Erythroblast (primary cell): ENCODE measurements at regions not wholly inside any gene's neighbourhood (a gene's known extent, or its start where the extent isn't known, plus 50 kb on each side); places are given as distances from the start of the nearest gene placed in this dataset.

Source experiments
- GATA1 ChIP-seq: IDR thresholded peaks from 2 replicates; pipeline ENCODE4 v1.6.1; 2011; ENCODE audit warnings: low read depth, mild to moderate bottlenecking, control low read depth, low read length, moderate library complexity
- POLR2A ChIP-seq: IDR thresholded peaks from 2 replicates; pipeline ENCODE4 v1.6.1; 2011; ENCODE audit warnings: mild to moderate bottlenecking, low read length

DNA sequence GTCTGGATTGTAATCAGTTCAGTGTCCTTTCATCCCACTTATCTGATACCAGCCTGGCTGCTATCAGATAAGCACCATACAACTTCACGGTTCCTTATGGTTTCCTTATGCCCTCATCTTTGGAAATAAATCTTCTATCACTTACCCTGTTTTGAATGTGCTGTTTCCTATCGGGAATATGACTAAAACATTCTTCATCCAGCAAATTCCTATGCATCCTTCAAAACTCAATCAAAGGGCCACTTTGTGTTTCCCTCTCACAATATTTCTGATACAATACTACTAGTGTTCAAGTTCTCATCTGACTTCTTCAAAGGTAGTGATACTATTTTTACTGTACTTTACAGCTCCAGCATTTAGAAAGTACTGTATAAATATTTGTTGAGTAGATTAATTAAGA, 513.2 kb downstream of the OMA1 start:
- TF ChIP-seq POLR2A (no peak), GATA1 (no peak)
